PC-9 (cell line): ENCODE measurements at regions not wholly inside any gene's neighbourhood (a gene's known extent, or its start where the extent isn't known, plus 50 kb on each side); places are given as distances from the start of the nearest gene placed in this dataset.
A peak's percentile ranks its signal among the peaks of the same experiment; 100 is the strongest.
"Not testable (repeated sequence)": the region's sequence is repeated elsewhere in the genome, so short reads cannot be mapped to it uniquely, and the experiment has no call there.

Experiments used
- BruUV-seq: library from RNA; stranded (reverse); fragments of 400-500 nt; replicated peaks from 2 replicates; lab custom pipeline; 2021; lab: Mats Ljungman, UMichigan
- CTCF ChIA-PET: fragments of 300-600 bp; sonication (Branson Sonifier 250); formaldehyde crosslinking; loops from one replicate; lab custom pipeline; 2022; ENCODE audit warnings: antibody characterized with exemption; lab: Charles Lee
- POLR2A ChIA-PET: fragments of 300-600 bp; sonication (Branson Sonifier 250); formaldehyde crosslinking; loops from one replicate; lab custom pipeline; 2022; ENCODE audit warnings: antibody characterized with exemption; ENCODE audit not compliant: unreplicated experiment; lab: Charles Lee
- DNase-seq, 2 experiments: peaks; one replicate each; pipeline versions ENCODE4 v3.0.0 to v3.0.0-alpha.2; 2015 to 2022; ENCODE audit warnings: mixed read lengths in 1 of 2
- H2AFZ ChIP-seq: fragments of 200-600 bp; sonication (generic); 2 replicates; pipeline ENCODE4 v1.8.1; 2017; ENCODE audit warnings: antibody characterized with exemption
- H3F3A ChIP-seq: fragments of 200-600 bp; sonication (generic); 2 replicates; pipeline ENCODE4 v1.8.1; 2017; ENCODE audit warnings: antibody characterized with exemption, mild to moderate bottlenecking, low read depth; ENCODE audit not compliant: insufficient read depth
- H3K27ac ChIP-seq: fragments of 200-600 bp; sonication (generic); 2 replicates; pipeline ENCODE4 v1.6.1; 2016; ENCODE audit warnings: mixed run types
- H3K27me3 ChIP-seq: fragments of 200-600 bp; sonication (generic); 2 replicates; pipeline ENCODE4 v1.6.1; 2016; ENCODE audit warnings: low read depth, mixed run types; ENCODE audit not compliant: insufficient read depth
- H3K36me3 ChIP-seq: fragments of 200-600 bp; sonication (generic); 2 replicates; pipeline ENCODE4 v1.6.1; 2016; ENCODE audit warnings: low read depth, mixed run types
- H3K4me1 ChIP-seq: fragments of 200-600 bp; sonication (generic); replicated peaks from 2 replicates; pipeline ENCODE4 v1.6.1; 2016; ENCODE audit warnings: mixed run types; ENCODE audit not compliant: insufficient read depth
- H3K4me2 ChIP-seq: fragments of 200-600 bp; sonication (generic); 2 replicates; pipeline ENCODE4 v1.6.1; 2017; ENCODE audit warnings: mixed run types
- H3K4me3 ChIP-seq: fragments of 200-600 bp; sonication (generic); 2 replicates; pipeline ENCODE4 v1.6.1; 2016; ENCODE audit warnings: mixed run types
- H3K79me2 ChIP-seq: fragments of 200-600 bp; sonication (generic); 2 replicates; pipeline ENCODE4 v1.6.1; 2017; ENCODE audit warnings: low read depth, mixed run types
- H3K9me2 ChIP-seq: fragments of 200-600 bp; sonication (generic); 2 replicates; pipeline ENCODE4 v1.8.1; 2017; ENCODE audit warnings: mild to moderate bottlenecking; ENCODE audit not compliant: insufficient read depth
- H3K9me3 ChIP-seq: fragments of 200-600 bp; sonication (generic); 2 replicates; pipeline ENCODE4 v1.8.1; 2016; ENCODE audit warnings: low read depth; ENCODE audit not compliant: insufficient read depth
- H4K20me1 ChIP-seq: fragments of 200-600 bp; sonication (generic); 2 replicates; pipeline ENCODE4 v1.8.1; 2017; ENCODE audit not compliant: insufficient read depth
- CTCF ChIP-seq: fragments of 200-600 bp; sonication (generic); conservative IDR thresholded peaks from 2 replicates; pipeline ENCODE4 v1.6.1; 2017; ENCODE audit warnings: mixed run types, antibody characterized with exemption, mild to moderate bottlenecking, moderate library complexity
- EZH2 ChIP-seq: fragments of 200-600 bp; sonication (generic); IDR thresholded peaks from 2 replicates; pipeline ENCODE4 v1.8.0; 2017; ENCODE audit warnings: antibody characterized with exemption, low read depth
- intact Hi-C: fragments of 100-400 bp; cut with micrococcal nuclease; formaldehyde crosslinking; loops from one replicate; pipeline ENCODE4 v1.10.0; 2022; ENCODE audit not compliant: unreplicated experiment

GRCh38 chr5:8727396-8727795, 818.5 kb downstream of the SEMA5A start:
- no peaks in the 10 kb centered on the region for H3K9me2 ChIP-seq
- H3F3A ChIP-seq = no peaks in the 10 kb centered on the region
- DNase-seq = no peak
- no peak overlapping the region for H3K4me3 ChIP-seq
- no peaks in the 10 kb centered on the region for H4K20me1 ChIP-seq
- no TSS peak for BruUV-seq
- TF ChIP-seq EZH2 = no peak
- TF ChIP-seq CTCF = no peak
- intact Hi-C loops = no loop called here
- ChIA-PET POLR2A (no interaction called here), CTCF (interaction anchor here (0.5 kb wide), 1 partner anchor 63 kb away, joined by 5 read pairs; no protein-coding TSS in a partner anchor)
- H2AFZ ChIP-seq = no peak overlapping the region
- H3K4me2 ChIP-seq = peak overlapping the region; percentile 24
- H3K79me2 ChIP-seq = no peaks in the 10 kb centered on the region
- H3K9me3 ChIP-seq = no peaks in the 10 kb centered on the region
- no peak overlapping the region for H3K27ac ChIP-seq
- no peaks in the 10 kb centered on the region for H3K36me3 ChIP-seq
- H3K27me3 ChIP-seq = no peaks in the 10 kb centered on the region; the same call in 1 of the 2 replicates
- no peaks in the 10 kb centered on the region; the same call in 1 of the 2 replicates for H3K4me1 ChIP-seq

- DNase-seq = no peak
- intact Hi-C loops = no loop called here
- no peak overlapping the region for H3K4me2 ChIP-seq
- H2AFZ ChIP-seq = no peak overlapping the region
- H3K79me2 ChIP-seq = no peaks in the 10 kb centered on the region
- H3K9me2 ChIP-seq = no peaks in the 10 kb centered on the region
- H3K36me3 ChIP-seq = no peaks in the 10 kb centered on the region
- TF ChIP-seq CTCF (no peak), EZH2 (no peak)
- no TSS peak for BruUV-seq
- H3K9me3 ChIP-seq = no peaks in the 10 kb centered on the region
- no peaks in the 10 kb centered on the region; the same call in 1 of the 2 replicates for H3K27me3 ChIP-seq
- no peaks in the 10 kb centered on the region for H4K20me1 ChIP-seq
- CTCF ChIA-PET = no interaction called here
- H3K4me1 ChIP-seq = no peaks in the 10 kb centered on the region; the same call in 1 of the 2 replicates
- no peak overlapping the region for H3K4me3 ChIP-seq
- POLR2A ChIA-PET = no interaction called here
- no peak overlapping the region for H3K27ac ChIP-seq
- H3F3A ChIP-seq = no peaks in the 10 kb centered on the region
Measured at GRCh38 chr5:8729437-8729836, 816.4 kb downstream of the SEMA5A start.

GRCh38 chr5:8730194-8730593, 815.7 kb downstream of the SEMA5A start:
- intact Hi-C loops = no loop called here
- no TSS peak for BruUV-seq
- no peak overlapping the region for H3K27ac ChIP-seq
- no peak for DNase-seq
- H4K20me1 ChIP-seq = no peaks in the 10 kb centered on the region
- H3K36me3 ChIP-seq = no peaks in the 10 kb centered on the region
- H3K79me2 ChIP-seq = no peaks in the 10 kb centered on the region
- TF ChIP-seq EZH2 (no peak), CTCF (no peak)
- no peaks in the 10 kb centered on the region; the same call in 1 of the 2 replicates for H3K27me3 ChIP-seq
- no peak overlapping the region for H3K4me2 ChIP-seq
- H3K9me3 ChIP-seq = no peaks in the 10 kb centered on the region
- H3K9me2 ChIP-seq = no peaks in the 10 kb centered on the region
- peak overlapping the region; percentile 34; the same call in 1 of the 2 replicates for H2AFZ ChIP-seq
- CTCF ChIA-PET = no interaction called here
- no peaks in the 10 kb centered on the region; the same call in 1 of the 2 replicates for H3K4me1 ChIP-seq
- H3F3A ChIP-seq = no peaks in the 10 kb centered on the region
- no peak overlapping the region for H3K4me3 ChIP-seq
- POLR2A ChIA-PET = no interaction called here

GRCh38 chr5:8731110-8731509, 814.8 kb downstream of the SEMA5A start:
- H3K27me3 ChIP-seq, BruUV-seq, H3K79me2 ChIP-seq, H3F3A ChIP-seq, intact Hi-C loops, H3K4me1 ChIP-seq, H3K9me3 ChIP-seq, H4K20me1 ChIP-seq, H3K9me2 ChIP-seq, H3K36me3 ChIP-seq, POLR2A ChIA-PET, CTCF ChIA-PET, H3K27ac ChIP-seq, DNase-seq: not testable (repeated sequence)
- H3K4me2 ChIP-seq = peak overlapping the region; percentile 42
- H2AFZ ChIP-seq = peak overlapping the region; percentile 34; the same call in 1 of the 2 replicates
- peak overlapping the region; percentile 16; the same call in 1 of the 2 replicates for H3K4me3 ChIP-seq
